ENCODE measurements at regions not wholly inside any gene's neighbourhood (a gene's known extent, or its start where the extent isn't known, plus 50 kb on each side); places are given as distances from the start of the nearest gene placed in this dataset.

DNA sequence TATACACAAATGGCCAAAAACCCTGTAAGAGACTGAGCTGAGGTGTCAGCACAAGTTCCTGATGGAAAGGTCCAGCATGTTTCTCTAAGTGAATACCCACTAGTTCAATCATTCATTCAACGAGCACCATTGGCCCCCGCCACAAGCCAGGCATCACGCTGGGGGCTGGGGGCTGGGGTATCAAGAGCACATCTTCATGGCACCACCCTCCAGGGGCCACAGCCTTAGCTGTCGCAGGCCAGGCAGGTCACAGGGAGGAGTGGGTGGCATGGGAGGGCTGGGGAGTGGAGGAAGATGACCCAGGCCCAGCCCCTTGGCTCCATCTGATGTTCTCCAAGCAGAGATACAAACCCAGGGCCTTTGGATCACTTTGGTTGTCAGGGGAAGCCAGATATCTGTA lies 97.9 kb downstream of the ACKR3 start:
- no peak for DNase-seq (ENCODE audit: extremely low read depth, low read depth)
- TF ChIP-seq, protein P1, sequence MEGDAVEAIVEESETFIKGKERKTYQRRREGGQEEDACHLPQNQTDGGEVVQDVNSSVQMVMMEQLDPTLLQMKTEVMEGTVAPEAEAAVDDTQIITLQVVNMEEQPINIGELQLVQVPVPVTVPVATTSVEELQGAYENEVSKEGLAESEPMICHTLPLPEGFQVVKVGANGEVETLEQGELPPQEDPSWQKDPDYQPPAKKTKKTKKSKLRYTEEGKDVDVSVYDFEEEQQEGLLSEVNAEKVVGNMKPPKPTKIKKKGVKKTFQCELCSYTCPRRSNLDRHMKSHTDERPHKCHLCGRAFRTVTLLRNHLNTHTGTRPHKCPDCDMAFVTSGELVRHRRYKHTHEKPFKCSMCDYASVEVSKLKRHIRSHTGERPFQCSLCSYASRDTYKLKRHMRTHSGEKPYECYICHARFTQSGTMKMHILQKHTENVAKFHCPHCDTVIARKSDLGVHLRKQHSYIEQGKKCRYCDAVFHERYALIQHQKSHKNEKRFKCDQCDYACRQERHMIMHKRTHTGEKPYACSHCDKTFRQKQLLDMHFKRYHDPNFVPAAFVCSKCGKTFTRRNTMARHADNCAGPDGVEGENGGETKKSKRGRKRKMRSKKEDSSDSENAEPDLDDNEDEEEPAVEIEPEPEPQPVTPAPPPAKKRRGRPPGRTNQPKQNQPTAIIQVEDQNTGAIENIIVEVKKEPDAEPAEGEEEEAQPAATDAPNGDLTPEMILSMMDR (IDR thresholded peaks at IDR 0.05; ENCODE audit: low read depth, low read length): no peak

DNA sequence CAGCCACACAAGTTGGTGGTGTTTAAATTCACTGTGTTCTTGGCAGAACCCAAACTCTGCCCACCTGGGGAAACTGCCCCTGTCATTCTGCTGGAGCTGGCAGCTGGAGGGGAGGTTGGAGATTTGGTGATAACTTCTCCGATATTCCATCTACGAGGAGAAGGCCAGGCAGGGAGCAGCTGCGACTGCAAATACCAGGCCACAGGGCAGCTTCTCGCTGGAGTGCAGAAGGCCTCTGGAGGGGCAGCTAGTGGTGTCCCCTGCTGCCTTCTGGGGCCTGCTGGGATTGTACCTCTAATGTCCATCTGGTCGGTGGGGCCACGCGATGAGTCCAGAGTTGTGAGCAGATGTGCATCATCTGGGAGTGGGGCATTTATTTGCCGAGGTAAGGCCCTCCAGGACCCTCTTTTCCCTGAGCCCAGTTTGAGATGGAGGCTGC lies 98.9 kb downstream of the ACKR3 start:
- no peak for DNase-seq (ENCODE audit: extremely low read depth, low read depth)
- TF ChIP-seq, protein P1 (IDR thresholded peaks at IDR 0.05; ENCODE audit: low read depth, low read length): no peak

DNA sequence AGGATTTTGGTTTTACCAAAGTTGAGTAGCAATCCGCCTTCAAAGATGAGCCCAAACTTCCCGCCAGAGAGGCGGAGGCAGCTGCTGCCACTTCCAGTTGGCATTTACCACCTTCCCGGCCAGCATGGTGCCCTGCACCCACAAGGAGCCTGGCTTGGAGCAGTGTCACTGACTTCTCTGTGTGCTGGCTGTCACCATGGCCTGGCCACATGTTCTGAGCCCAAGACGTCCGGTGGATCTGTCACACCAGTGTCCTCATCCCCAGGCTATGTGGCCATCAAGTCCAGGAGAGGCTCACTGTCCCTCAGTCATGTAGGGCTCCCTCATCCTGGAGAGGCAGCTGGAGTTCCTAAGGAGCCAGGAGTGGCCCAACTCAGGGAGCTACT lies 100.6 kb downstream of the ACKR3 start:
- no peak for DNase-seq (ENCODE audit: extremely low read depth, low read depth)
- TF ChIP-seq, protein P1 (IDR thresholded peaks at IDR 0.05; ENCODE audit: low read depth, low read length): no peak

DNA sequence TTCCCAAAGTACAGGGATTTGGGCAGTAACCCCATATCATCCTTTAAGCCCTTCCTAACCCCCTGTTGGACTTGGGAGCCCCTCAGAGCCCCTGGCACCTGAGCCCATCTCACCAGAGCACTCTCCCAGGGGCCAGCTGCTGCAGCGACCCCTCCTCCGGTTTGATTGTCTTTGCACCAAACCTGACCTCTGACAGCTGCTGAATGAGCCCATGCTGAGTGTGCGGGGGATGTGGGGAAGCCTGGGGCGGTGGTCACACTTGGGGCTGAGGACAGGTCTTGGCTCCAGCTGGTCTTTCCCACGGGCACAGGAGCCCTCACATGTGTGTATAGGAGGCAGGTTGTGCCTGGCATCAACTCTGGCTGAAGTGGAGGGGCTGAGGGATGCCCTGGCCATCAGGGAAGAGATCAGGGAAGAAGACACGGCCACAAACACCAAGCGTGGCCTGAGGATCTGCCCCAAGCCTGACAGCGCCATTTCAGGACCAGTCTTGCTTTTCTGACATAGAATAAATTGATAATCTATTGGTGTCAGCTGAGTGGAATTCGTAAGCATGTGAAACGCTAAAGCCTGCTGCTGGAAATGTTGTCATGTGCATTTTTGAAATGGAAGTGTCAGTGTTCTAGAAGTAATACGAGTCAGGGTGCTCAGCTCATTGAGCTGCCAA lies 102.4 kb downstream of the ACKR3 start:
- no peak for DNase-seq (ENCODE audit: extremely low read depth, low read depth)
- TF ChIP-seq, protein P1 (IDR thresholded peaks at IDR 0.05; ENCODE audit: low read depth, low read length): no peak

DNA sequence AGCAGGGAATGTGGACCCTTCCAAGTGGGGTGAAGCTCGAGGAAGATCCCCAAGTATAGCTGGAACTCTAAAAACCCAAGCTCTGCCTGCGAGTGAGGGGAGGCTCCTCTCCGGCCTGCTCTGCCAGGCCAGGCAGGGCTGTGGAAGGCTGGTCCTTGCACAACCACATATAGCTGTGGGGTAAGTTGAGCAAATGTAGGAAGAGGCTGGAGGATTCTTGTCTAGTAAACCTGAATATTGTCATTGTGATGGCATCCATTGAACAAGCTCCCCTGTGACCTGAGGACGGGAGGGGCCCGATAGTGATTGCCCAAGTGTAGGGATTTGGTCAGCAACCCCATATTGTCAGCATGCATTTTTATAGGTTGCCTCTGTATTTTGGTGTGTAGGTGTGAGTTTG lies 103.0 kb downstream of the ACKR3 start:
- no peak for DNase-seq (ENCODE audit: extremely low read depth, low read depth)
- TF ChIP-seq, protein P1 (IDR thresholded peaks at IDR 0.05; ENCODE audit: low read depth, low read length): no peak

DNA sequence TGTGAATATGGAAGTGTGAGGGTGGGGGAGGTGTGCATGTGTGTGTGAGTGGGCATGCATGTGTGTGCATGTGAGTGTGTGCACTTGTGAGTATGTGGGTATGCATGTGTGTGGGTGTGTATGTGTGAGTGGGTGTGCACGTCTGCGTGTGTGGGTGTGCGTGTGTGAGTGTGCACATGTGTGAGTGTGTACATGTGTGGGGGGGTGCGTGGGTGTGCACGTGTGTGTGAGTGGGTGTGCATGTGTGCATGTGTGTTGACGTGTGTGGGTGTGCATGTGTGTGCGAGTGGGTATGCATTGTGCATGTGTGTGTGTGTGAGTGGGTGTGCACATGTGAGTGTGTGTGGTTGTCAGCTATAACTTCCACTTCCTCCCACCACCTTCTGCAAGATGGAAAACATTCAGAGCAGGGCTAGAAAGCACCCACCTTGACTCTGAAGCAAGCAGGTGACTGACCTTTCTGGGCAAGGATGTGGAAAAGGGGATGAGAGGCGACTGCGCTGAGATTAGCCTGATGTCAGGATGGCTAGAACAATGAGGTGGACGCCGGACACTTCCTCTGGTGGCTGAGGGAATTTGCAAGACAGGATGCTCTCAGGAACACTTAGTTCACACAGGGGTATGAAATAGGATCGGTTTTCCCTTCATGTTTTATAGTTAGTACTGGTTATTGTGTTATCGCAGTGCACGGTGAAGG lies 103.6 kb downstream of the ACKR3 start:
- TF ChIP-seq, protein P1 (IDR thresholded peaks at IDR 0.05; ENCODE audit: low read depth, low read length): no peak

DNA sequence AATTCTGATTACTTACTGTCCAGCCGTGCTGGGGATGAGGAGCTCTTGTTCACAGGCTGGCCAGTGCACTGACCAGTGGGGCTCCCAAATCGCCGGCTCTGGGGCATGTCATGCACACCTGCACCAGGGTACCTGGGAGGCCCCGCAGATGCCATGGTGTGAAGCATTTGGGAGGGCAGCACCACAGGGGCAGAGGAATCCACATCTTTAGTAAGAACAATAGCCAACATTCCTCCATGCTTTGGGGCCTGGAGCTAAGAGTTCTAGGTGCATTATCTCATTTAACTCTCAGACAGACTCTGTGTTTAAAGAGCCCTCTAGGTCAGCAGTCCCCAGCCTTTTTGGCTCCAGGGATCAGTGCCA lies 104.2 kb downstream of the ACKR3 start:
- TF ChIP-seq, protein P1 (IDR thresholded peaks at IDR 0.05; ENCODE audit: low read depth, low read length): no peak
- DNase-seq (ENCODE audit: extremely low read depth, low read depth): no peak

More for the DNA sequence above, 103.6 kb downstream of the ACKR3 start:
- DNase-seq (ENCODE audit: extremely low read depth, low read depth): no peak

Data from AG09319 (cell line).